Panc1 (cell line): ENCODE measurements at regions not wholly inside any gene's neighbourhood (a gene's known extent, or its start where the extent isn't known, plus 50 kb on each side); places are given as distances from the start of the nearest gene placed in this dataset.

Experiments
- ATAC-seq: fragments of 200-7000 bp; cut with Tn5 transposase; 2 replicates; pipeline ENCODE4 v1.9.1; 2020; ENCODE audit warnings: mild to moderate bottlenecking, moderate library complexity
- BruUV-seq: library from RNA; stranded (reverse); fragments of 400-500 nt; replicated peaks from 2 replicates; lab custom pipeline; 2021; lab: Mats Ljungman, UMichigan
- CTCF ChIA-PET: fragments of 300-600 bp; sonication (Branson Sonifier 250); formaldehyde crosslinking; loops from one replicate; lab custom pipeline; 2022; ENCODE audit warnings: antibody characterized with exemption; lab: Charles Lee
- POLR2A ChIA-PET: fragments of 300-600 bp; sonication (Branson Sonifier 250); formaldehyde crosslinking; loops from one replicate; lab custom pipeline; 2022; ENCODE audit warnings: antibody characterized with exemption; lab: Charles Lee
- DNase-seq: peaks from one replicate; pipeline ENCODE4 v3.0.0-alpha.2; 2010; ENCODE audit warnings: low read depth, low spot score
- H3K27ac ChIP-seq: 2 replicates; pipeline ENCODE4 v1.5.1; 2011; ENCODE audit warnings: mild to moderate bottlenecking, low read length, inconsistent platforms
- H3K27me3 ChIP-seq: fragments of 200-500 bp; sonication (Bioruptor generic); 2 replicates; pipeline ENCODE4 v1.6.0; 2014; ENCODE audit warnings: low read length, inconsistent platforms; ENCODE audit not compliant: control insufficient read depth, insufficient read depth
- H3K36me3 ChIP-seq: fragments of 200-500 bp; sonication (Bioruptor generic); 2 replicates; pipeline ENCODE4 v1.5.1; 2014; ENCODE audit warnings: inconsistent platforms, mild to moderate bottlenecking, low read length, moderate library complexity; ENCODE audit not compliant: control insufficient read depth, insufficient read depth
- H3K4me1 ChIP-seq: 2 replicates; pipeline ENCODE4 v1.5.1; 2011; ENCODE audit warnings: inconsistent platforms, mild to moderate bottlenecking, low read length, moderate library complexity; ENCODE audit not compliant: control insufficient read depth, insufficient read depth
- H3K4me3 ChIP-seq, 2 experiments: 2 replicates each; pipeline ENCODE4 v1.5.1; 2011 to 2012; ENCODE audit warnings: low read depth in 2 of 2, low read length in 2 of 2, mild to moderate bottlenecking in 2 of 2, inconsistent platforms in 1 of 2, moderate library complexity in 1 of 2
- H3K9me3 ChIP-seq: fragments of 200-500 bp; sonication (Bioruptor generic); 2 replicates; pipeline ENCODE4 v1.5.1; 2014; ENCODE audit warnings: low read depth, mild to moderate bottlenecking, inconsistent platforms, low read length, moderate library complexity; ENCODE audit not compliant: control insufficient read depth, insufficient read depth
- POLR2AphosphoS5 ChIP-seq: IDR thresholded peaks from 2 replicates; pipeline ENCODE4 v1.6.1; 2012; ENCODE audit warnings: mild to moderate bottlenecking, low read depth, low read length, moderate library complexity
- REST ChIP-seq, 2 experiments: IDR thresholded peaks; 2 replicates each; pipeline ENCODE4 v1.6.1; 2011 to 2012; ENCODE audit warnings: low read depth in 2 of 2, control low read depth in 1 of 2, low read length in 1 of 2, mild to moderate bottlenecking in 1 of 2, moderate library complexity in 1 of 2; ENCODE audit not compliant: insufficient read depth in 1 of 2
- SIN3A ChIP-seq: IDR thresholded peaks from 2 replicates; pipeline ENCODE4 v1.6.1; 2012; ENCODE audit warnings: low read depth, mild to moderate bottlenecking, low read length, moderate library complexity, borderline replicate concordance; ENCODE audit not compliant: insufficient read depth
- TCF7L2 ChIP-seq: IDR thresholded peaks from 2 replicates; pipeline ENCODE4 v1.6.1; 2011; ENCODE audit warnings: mild to moderate bottlenecking, low read depth, low read length, inconsistent platforms
- in situ Hi-C: cut with HindIII; loops from 2 replicates; pipeline ENCODE4 v1.10.0; 2016; ENCODE audit warnings: low sequenced_read_pairs, low pct_unique_long_range_greater_than_20kb
- intact Hi-C: fragments of 100-400 bp; cut with micrococcal nuclease; formaldehyde crosslinking; loops from one replicate; pipeline ENCODE4 v1.10.0; 2022; ENCODE audit not compliant: unreplicated experiment
- TF ChIP-seq, protein P1 (sequence below): fragments of 450-650 bp; IDR thresholded peaks from 2 replicates; pipeline ENCODE4 v1.5.1; 2017; ENCODE audit warnings: mild to moderate bottlenecking

- ChIA-PET CTCF (no interaction called here), POLR2A (no interaction called here)
- in situ Hi-C loops (no loop called here), intact Hi-C loops (no loop called here)
- no peaks in the 10 kb centered on the region for H3K4me1 ChIP-seq
- H3K27me3 ChIP-seq, result no peaks in the 10 kb centered on the region
- BruUV-seq, result no TSS peak
- H3K4me3 ChIP-seq, result no peak overlapping the region
- no peak for TF ChIP-seq REST (IDR thresholded peaks at IDR 0.05; ENCODE audit: insufficient read depth in 1 of 2, low read depth in 2 of 2, low read length in 1 of 2)
- TF ChIP-seq TCF7L2, result no peak
- TF ChIP-seq SIN3A, result no peak
- TF ChIP-seq, protein P1, sequence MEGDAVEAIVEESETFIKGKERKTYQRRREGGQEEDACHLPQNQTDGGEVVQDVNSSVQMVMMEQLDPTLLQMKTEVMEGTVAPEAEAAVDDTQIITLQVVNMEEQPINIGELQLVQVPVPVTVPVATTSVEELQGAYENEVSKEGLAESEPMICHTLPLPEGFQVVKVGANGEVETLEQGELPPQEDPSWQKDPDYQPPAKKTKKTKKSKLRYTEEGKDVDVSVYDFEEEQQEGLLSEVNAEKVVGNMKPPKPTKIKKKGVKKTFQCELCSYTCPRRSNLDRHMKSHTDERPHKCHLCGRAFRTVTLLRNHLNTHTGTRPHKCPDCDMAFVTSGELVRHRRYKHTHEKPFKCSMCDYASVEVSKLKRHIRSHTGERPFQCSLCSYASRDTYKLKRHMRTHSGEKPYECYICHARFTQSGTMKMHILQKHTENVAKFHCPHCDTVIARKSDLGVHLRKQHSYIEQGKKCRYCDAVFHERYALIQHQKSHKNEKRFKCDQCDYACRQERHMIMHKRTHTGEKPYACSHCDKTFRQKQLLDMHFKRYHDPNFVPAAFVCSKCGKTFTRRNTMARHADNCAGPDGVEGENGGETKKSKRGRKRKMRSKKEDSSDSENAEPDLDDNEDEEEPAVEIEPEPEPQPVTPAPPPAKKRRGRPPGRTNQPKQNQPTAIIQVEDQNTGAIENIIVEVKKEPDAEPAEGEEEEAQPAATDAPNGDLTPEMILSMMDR, result no peak
- no peak for TF ChIP-seq POLR2AphosphoS5
- DNase-seq (no peak), ATAC-seq (no peak)
- H3K9me3 ChIP-seq, result no peaks in the 10 kb centered on the region
- H3K36me3 ChIP-seq, result no peaks in the 10 kb centered on the region
- H3K27ac ChIP-seq, result no peak overlapping the region
Observed at GRCh38 chr6:101236709-101237108, 156.8 kb upstream of the GRIK2 start.

GRCh38 chr6:101241442-101241841, 152.1 kb upstream of the GRIK2 start:
- Histone ChIP-seq H3K4me3 (no peak overlapping the region), H3K27me3 (no peaks in the 10 kb centered on the region), H3K9me3 (no peaks in the 10 kb centered on the region), H3K27ac (no peak overlapping the region), H3K36me3 (no peaks in the 10 kb centered on the region), H3K4me1 (no peaks in the 10 kb centered on the region)
- no TSS peak for BruUV-seq
- intact Hi-C loops (no loop called here), in situ Hi-C loops (no loop called here)
- CTCF ChIA-PET, result no interaction called here
- TF ChIP-seq TCF7L2 (no peak), SIN3A (no peak), POLR2AphosphoS5 (no peak), REST (IDR thresholded peaks at IDR 0.05; ENCODE audit: insufficient read depth in 1 of 2, low read depth in 2 of 2, low read length in 1 of 2) (no peak)
- TF ChIP-seq, protein P1, result no peak
- no peak for ATAC-seq
- POLR2A ChIA-PET, result no interaction called here
- DNase-seq, result no peak
